ENCODE measurements at regions not wholly inside any gene's neighbourhood (a gene's known extent, or its start where the extent isn't known, plus 50 kb on each side); places are given as distances from the start of the nearest gene placed in this dataset.

- no peak for DNase-seq
Observed at GRCh38 chr22:27510024-27510423, 291.5 kb downstream of the MN1 start.

- no peak for DNase-seq
Observed at GRCh38 chr22:27512283-27512761, 289.2 kb downstream of the MN1 start.

DNA sequence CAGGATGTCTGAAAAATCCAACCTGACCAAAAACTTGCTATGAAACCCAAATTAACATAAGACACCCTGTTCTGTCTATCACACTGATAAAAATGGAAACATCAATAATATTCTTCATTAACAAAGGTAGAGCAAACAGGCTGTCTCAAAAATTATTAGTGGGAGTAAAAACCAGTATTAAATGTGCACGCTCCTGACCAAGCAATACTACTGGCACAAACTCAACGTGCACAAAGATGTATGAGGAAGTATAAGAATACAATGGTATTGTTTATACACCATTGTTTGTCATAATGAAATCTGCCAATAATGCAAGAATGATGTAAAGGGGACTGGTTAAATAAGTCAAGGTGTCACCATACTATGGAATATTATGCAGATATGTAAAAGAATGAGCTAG is 288.5 kb downstream of the MN1 start:
- DNase-seq: no peak

DNA sequence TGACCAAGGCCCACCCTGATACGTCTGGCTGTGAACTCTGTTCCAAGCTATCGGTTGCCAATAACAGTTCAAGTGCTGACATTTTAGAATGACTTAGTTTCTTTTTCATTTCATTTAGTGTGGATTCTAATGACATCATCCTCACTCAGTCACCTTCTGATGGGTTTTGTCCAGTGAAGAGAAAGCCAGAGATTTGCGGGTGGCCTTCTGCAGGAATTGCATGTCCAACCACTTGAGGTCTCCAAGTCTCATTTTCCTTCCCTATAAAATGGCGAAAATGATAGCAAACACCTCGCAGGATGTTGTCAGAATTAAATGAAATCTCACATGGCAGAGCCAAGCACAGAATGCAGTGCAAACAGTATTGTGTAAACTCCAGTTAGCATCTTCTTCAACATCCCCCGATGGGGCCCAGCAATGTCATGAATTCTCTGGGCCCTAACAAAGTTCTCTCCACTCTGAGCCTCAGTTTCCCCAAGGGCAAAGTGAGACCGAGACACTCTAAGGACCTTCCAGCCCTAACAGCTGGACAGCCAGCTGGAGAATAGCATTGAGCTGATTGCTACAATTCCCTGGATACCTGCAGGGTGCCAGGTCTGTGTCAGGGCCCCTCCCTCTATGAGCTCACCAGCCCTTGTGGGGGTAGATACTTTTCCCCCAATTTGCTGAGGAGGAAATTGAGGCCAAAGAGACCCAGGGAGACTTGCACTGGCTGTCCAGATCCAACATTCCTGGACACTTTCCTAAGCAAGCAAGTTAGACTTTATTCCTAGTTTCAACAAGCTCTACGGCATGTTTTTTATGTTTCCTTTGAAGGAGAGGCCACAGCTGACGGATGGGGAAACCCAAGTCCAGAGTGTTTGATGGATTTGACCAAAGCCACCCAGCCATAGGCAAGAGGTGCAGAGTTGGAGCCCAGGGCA is 286.7 kb downstream of the MN1 start:
- DNase-seq: no peak

DNA sequence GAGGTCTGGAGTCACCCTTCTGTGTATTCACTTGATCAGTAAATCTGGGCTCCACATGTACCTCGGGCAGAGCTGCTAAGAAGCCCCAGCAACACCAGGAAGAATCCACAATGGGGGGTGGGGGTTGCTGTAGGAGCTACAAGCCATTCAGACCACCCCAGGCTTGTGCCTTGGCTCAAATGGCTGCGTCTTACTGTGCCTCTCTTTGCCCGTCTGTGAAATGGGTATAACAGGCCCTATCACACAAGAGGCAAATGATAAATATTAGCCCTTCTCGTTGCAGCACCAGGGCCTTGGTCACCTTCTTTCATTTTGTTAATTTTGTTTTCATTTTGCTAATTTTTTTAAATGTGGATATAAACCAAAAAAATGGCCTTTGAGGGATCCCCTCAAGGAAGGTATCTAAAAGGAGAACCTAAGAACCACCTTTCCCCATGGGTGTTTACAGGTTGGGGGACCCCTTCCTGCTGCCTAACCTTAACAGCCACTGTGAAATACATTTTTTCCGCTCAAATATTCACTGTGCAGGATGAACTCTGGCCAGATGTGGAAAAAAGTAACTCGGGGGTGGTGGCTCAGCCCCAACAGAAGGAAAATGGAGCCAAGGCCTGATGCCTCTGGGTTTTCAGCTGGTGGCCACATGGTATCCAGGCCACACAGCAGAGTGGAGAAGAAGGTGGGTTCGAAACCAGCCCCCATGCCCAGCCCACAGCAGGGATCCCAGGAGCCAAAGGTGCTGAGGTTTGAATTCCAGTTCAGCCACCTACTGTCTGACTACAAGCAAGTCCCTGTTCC is 284.0 kb downstream of the MN1 start:
- no peak for DNase-seq

DNA sequence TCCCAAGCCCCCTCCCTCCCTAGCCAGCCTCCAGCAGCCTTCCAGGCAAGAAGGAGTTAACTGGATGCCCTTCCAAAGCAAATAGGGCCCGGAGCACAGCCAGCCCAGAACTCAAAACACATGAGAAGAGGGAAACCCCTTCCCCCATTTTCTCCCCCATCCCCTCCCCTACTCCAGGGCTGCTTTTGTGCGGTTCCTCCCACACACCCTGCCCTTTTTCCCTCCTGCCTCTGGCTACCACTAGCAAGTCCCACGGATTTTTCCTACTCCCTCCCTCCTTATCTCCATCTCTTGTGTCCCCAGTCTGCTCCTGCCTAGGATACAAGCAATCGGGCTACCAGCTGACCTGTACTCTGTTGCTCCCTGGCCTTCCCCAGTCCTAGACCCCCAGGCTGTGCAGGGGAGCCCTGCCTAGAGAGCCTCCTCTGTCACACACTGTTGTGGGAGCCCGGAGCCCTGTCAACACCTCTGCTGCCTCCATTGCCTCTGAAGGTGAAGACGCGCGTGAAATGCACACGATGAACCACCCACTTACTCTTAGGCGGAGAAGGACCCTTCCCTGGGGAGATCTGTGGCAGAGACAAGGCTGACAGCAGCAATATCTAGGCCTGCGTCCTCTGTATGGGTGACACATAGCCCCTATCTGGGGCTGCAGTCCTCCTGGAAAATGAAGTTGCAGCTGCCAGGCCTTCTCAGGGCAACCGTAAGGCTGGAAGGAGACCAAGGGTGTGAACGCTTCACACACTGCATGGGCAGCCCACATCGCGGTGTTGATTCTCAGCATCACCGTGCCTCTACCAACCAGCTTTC is 282.8 kb downstream of the MN1 start:
- DNase-seq: no peak

DNA sequence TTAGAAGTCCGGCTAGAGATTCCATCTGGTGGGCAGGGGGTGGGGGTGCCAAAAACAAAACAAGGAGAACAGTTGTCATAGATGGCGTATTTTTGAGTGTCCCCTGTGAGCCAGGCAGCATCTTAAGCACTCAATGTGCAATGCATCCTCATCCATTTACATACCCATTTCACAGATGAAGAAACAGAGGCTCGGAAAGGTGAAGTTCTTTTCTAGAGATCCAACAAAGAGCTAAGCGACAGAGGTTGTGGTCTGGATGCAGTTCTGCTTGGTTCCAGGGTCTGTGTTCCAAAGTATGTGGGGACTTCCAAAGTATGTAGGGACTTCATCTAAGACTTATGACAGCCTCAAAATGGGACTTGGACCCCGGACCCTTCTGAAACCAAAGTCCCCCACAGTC is 277.8 kb downstream of the MN1 start:
- no peak for DNase-seq

- no peak for DNase-seq
Observed at GRCh38 chr22:27525711-27526110, 275.8 kb downstream of the MN1 start.

DNA sequence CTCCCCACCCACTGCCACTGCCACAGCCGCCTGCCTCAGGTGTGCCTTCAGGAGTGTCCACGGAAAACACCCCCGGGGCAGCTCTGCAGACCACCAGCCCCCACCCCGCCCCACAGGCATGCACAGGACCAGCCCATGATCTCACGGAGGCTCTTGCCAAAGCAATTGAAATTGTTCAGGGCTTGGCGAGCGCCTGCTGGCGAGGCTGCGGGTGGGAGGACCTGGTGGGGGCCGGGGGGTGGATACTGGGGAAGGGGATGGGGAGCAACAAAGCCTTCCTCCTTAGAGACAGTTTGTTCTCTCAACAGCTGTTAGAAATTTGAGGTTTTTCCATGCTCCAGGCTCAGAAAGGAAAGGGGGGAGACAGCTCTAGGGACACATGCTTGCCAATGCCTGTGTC is 274.7 kb downstream of the MN1 start:
- no peak for DNase-seq

GRCh38 chr22:27531782-27532530 is 269.6 kb downstream of the MN1 start:
- DNase-seq: no peak

- DNase-seq: no peak
Observed at GRCh38 chr22:27533105-27533745, 268.3 kb downstream of the MN1 start.

GRCh38 chr22:27534720-27535125 is 266.8 kb downstream of the MN1 start:
- no peak for DNase-seq

DNA sequence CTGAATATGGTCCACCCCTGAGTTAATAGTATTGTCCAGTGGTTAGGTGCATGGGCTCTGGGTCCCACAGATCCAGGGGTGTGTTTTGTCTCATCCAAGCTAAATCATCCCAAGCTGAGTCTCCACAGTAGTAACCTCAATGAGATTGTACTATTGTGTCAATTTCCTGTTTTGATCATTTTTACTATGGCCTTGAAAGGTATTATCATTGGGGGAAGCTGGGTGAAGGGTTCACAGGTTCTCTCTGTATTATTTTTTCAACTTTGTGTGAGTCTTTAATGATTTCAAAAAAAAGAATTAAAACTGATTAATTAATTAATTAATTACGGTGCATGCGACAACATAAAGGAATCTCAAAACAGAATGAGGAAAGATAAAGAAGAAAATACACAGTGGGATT is 266.1 kb downstream of the MN1 start:
- DNase-seq: no peak

DNA sequence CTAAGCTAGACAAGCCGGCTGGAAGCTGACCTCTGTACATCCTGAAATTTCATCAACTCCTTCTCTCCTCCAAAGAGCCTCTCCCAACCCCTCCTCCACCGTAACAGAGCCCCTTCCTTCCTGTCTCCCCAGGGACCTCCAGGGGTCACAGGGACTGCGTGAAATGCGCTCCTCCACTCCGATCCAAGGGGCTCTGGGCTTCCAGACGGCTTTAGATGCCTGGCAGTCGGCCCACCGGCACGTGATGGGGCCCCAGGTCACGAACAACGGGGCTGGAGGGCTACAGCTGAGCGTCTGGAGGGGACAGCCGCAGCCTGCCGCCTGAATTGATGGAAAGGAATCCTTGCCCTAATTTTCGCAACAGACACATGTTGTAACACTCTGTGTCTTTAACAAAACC is 264.1 kb downstream of the MN1 start:
- no peak for DNase-seq

- DNase-seq: no peak
Observed at GRCh38 chr22:27538666-27539065, 262.9 kb downstream of the MN1 start.

GRCh38 chr22:27540247-27540646 is 261.3 kb downstream of the MN1 start:
- DNase-seq: no peak

DNA sequence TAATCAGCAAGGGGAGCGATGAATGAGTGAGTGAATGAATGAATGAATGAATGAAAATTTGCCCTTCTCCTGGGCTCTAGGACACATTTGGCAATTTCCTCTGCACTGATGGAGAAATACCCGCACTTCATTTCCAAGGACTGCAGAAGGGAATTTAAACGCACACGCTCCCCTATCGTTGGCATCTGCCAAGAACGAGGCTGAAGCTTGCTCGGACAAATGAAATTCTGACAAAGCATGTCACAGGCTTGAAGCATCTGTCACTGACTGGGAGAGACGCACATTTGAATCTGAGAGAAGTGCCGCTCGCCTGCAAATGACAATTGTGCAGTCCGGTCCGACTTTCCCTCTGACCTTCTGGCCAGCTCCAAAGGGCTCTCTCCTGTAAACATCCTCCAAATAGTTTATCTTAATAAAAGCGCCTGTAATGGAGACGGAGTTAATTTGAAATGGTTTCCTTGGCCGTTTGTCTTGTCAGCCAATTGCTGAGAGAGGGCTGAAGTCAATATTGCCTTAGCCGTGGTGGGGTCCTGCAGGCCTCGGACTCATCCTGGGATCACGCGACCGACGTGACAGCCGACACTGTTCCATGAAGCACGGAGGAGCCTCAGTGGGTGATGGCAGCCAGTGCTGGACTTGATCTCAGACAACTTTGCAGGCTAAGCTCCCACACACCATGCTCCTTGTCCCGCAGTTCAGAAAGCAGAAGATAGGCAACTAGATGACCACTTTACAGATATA is 260.7 kb downstream of the MN1 start:
- DNase-seq: no peak

DNA sequence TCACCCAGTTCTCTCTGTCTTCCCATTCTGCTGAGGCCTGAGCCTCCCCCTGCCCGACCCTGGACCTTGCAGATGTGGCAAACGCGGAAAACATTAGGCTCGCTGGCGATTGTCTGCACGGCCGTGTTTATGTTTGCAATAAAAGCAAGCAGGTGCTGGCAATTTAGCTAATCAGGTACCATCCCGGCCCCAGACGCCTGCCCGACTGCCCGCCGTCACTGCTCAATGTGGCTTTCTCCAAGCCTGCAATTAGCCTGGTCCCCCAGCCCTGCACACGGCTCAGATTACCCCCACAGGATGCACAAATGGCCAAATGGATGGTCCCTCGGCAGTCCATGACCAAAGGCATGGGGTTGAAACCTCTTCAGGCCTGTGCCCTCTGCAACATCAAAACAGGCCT is 259.7 kb downstream of the MN1 start:
- DNase-seq: no peak

DNA sequence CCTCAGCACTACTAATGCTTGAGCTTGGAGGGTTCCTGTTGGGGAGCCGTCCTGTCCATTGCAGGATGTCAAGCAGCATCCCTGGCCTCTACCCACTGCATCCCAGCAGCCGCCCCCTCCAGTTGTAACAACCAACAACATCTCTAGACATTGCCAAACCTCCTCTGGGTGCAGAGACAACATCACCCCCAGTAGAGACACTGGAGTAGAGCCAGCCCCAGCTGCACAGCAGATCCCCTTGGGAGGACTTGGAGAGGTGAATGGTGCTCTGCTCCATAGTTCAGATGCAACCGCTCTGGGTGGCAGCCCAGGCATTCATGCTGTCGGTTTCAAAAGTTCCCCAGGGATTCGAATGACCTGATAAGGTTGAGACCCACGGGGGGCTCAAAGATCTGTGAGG is 259.0 kb downstream of the MN1 start:
- no peak for DNase-seq

- DNase-seq: no peak
Observed at GRCh38 chr22:27543460-27543859, 258.1 kb downstream of the MN1 start.

All from nucleus accumbens (tissue), 56 donors.